DMS53 (cell line): ENCODE measurements at regions not wholly inside any gene's neighbourhood (a gene's known extent, or its start where the extent isn't known, plus 50 kb on each side); places are given as distances from the start of the nearest gene placed in this dataset.
"Not testable (repeated sequence)": the region's sequence is repeated elsewhere in the genome, so short reads cannot be mapped to it uniquely, and the experiment has no call there.

Experiments used
- DNase-seq: peaks from one replicate; lab custom pipeline; 2025; lab: John Stamatoyannopoulos, UW

DNA sequence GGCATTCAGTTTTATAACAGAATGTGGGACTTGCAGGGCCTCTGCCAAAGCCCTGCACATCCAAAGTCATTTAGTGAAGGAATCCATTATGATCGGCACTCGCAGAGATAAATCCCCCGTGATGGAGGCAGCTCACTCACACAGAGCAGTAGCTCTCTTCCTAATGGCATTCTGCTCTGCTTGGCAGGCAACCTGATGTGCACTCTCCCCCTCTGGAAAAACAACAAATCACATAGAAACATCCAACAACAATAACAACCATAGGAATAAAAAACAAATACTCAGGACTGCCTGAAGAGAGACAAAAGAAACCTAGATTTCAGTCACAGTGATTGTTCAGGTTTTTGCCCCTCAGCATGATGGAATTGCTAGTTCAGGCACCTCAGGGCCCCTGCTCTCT, 59.7 kb downstream of the NAA11 start:
- DNase-seq = no peak

DNA sequence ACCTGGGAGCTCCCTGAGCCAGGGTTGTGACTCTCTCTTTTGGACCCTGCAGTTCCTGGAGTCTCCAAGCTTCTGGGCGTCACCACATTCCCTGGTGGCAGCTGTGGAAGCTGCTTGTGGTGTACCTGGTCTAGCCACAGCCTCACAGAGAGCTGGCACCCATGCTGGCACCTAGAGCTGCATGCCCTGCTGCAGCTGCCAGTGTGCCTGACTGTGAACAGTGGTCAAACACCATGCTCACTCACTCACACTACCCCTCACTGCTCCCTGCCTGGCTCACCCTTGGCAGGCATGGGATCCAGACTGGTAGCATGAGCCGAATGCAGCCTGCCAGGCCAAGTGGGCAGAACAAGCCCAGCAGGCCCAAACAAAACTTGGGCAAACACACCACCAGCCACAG, 66.6 kb downstream of the NAA11 start:
- DNase-seq = no peak

GRCh38 chr4:79258614-79259176, 67.2 kb downstream of the NAA11 start:
- DNase-seq = peak; percentile 1

- DNase-seq = no peak
Observed at GRCh38 chr4:79257953-79258613, 67.8 kb downstream of the NAA11 start.

- DNase-seq = peak; percentile 15
Observed at GRCh38 chr4:79255793-79256192, 70.1 kb downstream of the NAA11 start.

GRCh38 chr4:79253924-79254323, 71.9 kb downstream of the NAA11 start:
- DNase-seq = no peak

DNA sequence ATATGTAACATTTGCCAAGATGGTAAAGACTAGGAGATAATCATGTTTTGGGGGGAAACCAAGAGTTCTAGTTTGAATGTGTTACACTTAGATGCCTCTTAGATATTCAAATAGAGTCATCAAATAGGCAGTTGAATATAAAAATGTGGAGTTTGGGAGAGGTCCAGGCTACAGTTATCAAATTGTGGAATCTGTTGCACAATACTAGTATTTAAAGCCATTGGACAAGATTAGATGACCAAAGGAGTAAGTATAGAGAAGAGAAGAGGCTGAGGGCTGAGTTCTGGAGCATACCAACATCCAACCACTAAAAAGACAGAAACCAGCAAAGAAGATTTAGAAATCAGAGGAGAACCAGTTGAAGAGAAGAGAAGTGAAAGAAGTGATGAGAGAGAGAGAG, 72.7 kb downstream of the NAA11 start:
- no peak for DNase-seq

DNA sequence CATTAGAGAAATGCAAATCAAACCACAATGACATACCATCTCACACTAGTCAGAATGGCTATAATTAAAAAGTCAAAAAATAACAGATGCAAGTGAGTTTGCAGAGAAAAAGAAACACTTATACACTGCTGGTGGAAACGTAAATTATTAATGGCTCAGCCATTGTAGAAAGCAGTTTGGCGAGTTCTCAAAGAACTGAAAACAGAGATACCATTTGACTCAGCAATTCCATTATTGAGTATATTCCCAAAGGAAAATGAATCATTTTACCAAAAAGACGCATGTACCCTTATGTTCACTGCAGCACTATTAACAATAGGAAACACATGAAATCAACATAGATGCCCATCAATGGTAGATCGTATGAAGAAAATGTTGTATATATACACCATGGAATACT, 75.0 kb downstream of the NAA11 start:
- DNase-seq = no peak

DNA sequence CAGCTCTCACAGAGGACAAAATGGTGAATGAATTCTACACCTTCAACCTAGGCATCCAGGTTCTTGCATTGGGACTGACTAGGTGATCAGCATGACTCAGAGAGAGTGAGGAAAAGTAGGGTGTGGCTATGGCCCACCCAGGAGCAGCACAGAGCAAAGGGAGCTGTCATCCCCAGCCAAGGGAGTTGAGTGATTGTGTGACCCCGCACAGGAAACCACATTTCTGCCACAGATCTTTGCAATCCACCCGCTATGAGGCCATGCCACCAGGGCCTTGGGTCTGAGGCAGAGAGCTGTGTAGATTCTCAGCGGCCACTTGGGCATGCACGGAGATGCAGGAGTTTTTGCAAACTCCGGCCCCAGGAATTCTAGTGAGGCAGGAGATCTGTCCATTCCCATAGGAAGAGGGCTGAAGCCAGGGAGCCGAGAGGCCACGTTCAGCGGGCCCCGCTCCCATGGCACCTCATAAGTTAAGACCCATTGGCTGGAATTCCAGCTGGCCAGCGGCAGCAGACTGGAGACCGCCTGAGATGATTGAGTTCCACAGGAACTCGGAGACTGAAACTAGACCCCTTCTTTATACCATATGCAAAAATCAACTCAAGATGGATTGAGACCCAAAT, 75.9 kb downstream of the NAA11 start:
- DNase-seq = no peak

DNA sequence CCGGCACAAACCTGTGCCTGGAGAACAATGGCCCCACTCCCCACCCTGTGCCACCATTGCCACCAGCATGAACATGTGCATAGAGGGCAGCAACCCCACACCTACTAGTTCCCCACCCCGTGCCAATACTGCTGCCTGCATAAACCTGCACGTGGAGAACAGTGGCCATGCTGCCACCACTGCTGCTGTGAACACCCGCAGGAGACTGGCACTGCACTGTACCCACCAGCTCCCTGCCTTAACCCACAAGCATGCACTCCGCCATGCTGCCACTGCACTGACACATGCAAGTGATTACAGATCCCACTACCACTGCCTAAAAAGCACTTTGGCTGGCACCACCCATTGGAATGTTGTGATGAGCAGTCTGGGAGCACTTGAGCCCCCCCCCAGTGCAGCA, 77.3 kb downstream of the NAA11 start:
- DNase-seq = no peak

- DNase-seq = no peak
Observed at GRCh38 chr4:79247695-79248394, 78.0 kb downstream of the NAA11 start.

- not testable (repeated sequence) for DNase-seq
Observed at GRCh38 chr4:79245200-79245940, 80.5 kb downstream of the NAA11 start.

DNA sequence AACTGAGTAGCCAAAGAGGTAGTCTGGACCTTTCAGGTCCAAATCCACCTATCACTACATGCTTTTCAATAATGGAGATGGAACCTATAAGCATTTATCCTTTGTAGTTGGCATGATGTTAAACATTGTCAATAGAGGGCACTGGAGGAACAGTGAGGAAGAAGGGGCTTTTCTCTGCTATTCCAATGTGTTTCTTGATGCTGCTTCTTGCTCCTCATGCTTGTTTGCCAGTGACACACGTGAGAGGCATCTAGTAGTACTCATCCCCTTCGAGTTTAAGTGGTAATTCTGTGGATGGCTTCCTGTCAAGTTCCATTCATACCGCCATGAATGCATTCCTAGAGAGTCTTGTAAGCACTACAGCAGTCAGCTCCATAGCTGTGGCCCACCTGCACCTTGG, 84.0 kb downstream of the NAA11 start:
- DNase-seq = peak; percentile 58

DNA sequence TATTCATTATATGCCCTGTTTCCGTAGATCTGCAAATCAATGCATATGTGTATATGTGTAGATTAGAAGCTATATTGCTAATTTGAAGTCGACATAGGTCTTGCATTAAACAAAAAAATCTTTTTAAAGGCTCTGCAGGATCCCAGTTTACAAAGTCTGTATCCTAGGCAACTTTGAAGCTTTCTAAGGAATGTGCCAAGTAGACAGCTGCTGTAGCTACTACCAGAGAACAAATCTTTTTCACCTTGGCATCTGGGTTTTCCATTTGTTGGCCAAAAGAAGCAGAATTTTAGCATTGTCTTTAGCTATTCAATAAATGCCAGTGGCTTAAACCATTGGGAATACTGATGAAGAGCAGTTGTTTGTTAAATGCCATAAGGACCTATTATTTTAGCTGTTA, 88.0 kb downstream of the NAA11 start:
- no peak for DNase-seq

- DNase-seq = no peak
Observed at GRCh38 chr4:79236785-79237184, 89.1 kb downstream of the NAA11 start.

DNA sequence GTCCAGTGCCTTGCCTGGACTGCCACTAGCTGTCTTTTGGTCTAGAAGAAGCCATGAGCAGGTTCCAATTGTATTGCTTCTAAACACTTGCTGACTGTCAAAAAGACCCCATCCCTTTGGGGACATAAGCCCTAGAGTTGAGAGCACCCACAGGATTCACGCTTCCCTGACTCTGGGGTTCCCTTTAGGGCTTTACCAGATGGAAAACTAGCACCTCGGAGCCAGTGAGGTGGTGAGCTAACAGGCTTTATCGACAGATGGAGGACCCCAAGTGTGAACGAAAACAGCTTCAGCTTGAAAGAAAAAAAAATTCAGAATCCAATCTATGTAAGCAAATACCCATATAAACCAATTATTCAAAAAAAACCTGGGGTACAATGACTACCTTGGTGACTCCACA, 90.8 kb downstream of the NAA11 start:
- no peak for DNase-seq

DNA sequence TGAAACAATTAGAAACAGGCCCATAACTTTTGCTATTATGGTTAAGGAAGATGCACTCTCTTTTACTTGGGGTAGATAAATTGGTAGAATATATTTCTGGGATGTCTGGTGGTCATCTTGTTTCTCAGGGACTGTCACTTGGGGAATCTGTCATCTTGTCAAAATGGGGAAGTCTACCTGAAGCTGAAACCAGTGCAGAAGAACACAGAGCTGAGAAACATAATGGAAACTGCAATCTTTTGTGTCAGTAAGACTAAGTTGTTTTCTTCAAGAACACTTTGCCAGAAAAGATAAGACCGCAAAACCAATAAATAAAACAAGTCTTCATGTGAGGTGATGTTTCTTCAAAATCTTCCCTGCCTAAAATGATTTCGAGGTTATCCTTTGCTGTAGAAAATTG, 92.0 kb downstream of the NAA11 start:
- DNase-seq = no peak

GRCh38 chr4:79232540-79232939, 93.3 kb downstream of the NAA11 start:
- no peak for DNase-seq

DNA sequence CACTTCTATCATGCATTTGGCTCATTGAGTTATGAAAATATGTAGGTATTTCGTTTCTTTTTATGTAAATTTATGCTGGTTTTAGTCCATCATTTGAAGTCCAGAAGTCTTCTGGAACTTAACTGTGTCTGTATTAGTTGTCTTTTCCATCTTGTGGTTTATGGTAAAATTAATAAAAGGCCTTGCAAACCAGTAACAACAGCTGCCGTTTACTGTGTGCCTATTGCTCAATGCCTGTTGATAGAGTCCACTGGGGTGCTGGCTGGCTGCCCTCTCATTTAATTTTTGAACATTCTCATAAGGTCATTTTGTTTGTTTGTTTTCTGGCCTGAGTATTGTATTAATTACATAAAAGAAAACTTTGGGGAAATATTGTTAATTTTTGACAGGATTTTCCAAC, 98.0 kb downstream of the NAA11 start:
- DNase-seq = no peak

DNA sequence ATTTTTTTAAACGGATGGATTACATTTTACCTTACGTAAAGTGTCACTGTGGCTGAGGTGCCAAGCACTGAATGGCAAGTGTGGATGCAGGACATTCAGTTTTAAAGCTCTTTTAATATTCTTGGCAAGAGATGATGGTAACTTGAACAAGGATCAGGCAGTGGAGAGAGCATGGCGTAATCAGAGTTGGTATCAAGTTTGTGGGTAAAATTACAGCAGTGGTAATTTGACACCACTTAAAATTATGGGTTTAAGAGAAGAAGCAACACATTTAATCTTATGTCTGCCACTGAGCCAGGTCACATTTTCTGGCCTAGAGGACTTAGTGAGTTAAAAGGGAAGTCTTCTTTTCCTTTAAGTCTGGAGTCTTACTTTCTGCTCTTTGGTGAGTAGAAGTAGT, 100.5 kb downstream of the NAA11 start:
- no peak for DNase-seq

GRCh38 chr4:79224777-79225104, 101.1 kb downstream of the NAA11 start:
- no peak for DNase-seq

DNA sequence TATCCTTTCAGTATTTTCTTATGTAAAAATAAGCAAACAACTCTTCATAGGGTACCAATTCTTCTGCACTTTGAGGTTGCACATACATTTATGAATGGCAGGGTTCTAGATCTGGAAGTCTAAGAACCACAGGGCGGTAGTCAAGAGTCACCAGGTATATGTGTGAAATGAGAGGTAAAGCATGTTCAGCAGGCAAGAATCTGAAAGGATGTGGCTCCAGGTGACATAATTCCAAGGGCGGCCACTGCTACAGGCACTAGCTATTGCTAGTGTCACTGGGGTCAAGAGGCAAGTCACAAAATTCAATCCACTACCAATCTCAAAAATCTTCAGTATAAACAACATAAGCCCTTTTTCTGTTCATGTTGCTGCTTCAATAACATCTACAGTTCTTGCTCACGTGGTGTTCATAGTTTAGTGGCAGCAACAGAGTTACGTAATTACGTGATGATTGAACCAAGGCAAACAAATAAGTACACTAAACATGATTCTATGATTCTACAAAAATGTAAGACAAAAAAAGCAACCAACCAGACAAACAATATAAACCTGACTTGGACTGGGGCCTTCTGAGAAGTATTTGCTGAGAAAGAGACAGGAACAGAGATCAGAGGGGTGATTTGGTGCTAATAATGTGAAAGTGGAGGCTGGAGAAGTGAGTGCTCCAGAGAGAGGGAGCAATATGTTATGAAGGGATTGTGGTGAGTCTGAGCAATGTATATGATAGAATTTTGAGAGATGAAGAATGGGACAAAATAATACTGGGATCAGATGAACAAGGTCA, 101.7 kb downstream of the NAA11 start:
- DNase-seq = no peak
